ENCODE measurements at regions not wholly inside any gene's neighbourhood (a gene's known extent, or its start where the extent isn't known, plus 50 kb on each side); places are given as distances from the start of the nearest gene placed in this dataset.

DNA sequence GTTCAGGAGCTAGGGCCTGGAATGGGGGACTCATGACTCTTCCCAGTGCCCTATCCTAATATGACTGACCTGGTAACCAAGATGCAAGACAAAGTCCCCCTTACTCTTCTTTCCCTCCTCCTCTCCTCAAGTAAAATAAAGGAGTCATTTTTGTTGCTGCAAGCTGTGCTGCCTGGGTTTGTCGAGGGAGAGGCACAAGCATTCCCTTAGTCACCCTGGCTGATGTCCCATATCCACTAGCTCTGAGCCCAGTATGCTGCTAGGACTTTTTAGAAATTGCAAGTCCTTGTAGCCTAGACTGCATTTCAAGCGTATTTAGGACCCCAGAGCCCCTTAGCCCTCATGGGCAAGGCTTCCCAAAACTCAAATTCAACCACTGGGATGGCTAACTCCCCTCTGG is 338.5 kb upstream of the SETBP1 start:
- Histone ChIP-seq H3K9me3 (replicated peaks in 1 of 2; ENCODE audit: control insufficient read depth in 2 of 2, insufficient read depth in 1 of 2, low read depth in 1 of 2, low read length in 2 of 2) (no peaks in the 10 kb centered on the region), H3K27me3 (ENCODE audit: control insufficient read depth in 3 of 3, insufficient read depth in 3 of 3, low read depth in 1 of 3, low read length in 3 of 3) (no peaks in the 10 kb centered on the region), H2BK120ac (ENCODE audit: low read depth, low read length) (no peak overlapping the region), H3K9ac (ENCODE audit: low read depth, low read length, poor library complexity) (no peak overlapping the region), H3K4me1 (ENCODE audit: control insufficient read depth in 2 of 2, insufficient read depth in 1 of 2, low read depth in 1 of 2, low read length in 2 of 2) (no peaks in the 10 kb centered on the region), H3K18ac (ENCODE audit: low read length) (no peak overlapping the region), H2BK15ac (ENCODE audit: low read length) (no peak overlapping the region), H2BK5ac (ENCODE audit: low read length) (no peak overlapping the region), H3K4me3 (ENCODE audit: low read length in 2 of 2) (no peak overlapping the region), H3K4ac (ENCODE audit: low read length) (no peak overlapping the region), H2AK5ac (ENCODE audit: low read depth, low read length) (no peak overlapping the region), H3K79me1 (ENCODE audit: low read depth, low read length) (no peaks in the 10 kb centered on the region), H3K23ac (ENCODE audit: low read depth, low read length, poor library complexity) (no peak overlapping the region), H3K14ac (ENCODE audit: low read length) (no peak overlapping the region), H4K91ac (ENCODE audit: low read depth, low read length, poor library complexity) (no peak overlapping the region), H3K27ac (replicated peaks; ENCODE audit: low read length) (no peak overlapping the region), H4K8ac (ENCODE audit: low read depth, low read length) (no peak overlapping the region), H2BK12ac (ENCODE audit: low read length) (no peak overlapping the region), H3K36me3 (replicated peaks in 1 of 2; ENCODE audit: control insufficient read depth in 2 of 2, insufficient read depth in 2 of 2, low read length in 2 of 2) (no peaks in the 10 kb centered on the region), H2AFZ (ENCODE audit: low read length) (no peak overlapping the region), H3K4me2 (ENCODE audit: insufficient read depth, low read length, poor library complexity, severe bottlenecking) (no peak overlapping the region)
- no peak for DNase-seq (ENCODE audit: low spot score)
- WGBS, 2 donors (ENCODE audit: extremely low coverage in 2 of 2, insufficient read length in 2 of 2, insufficient replicate concordance in 1 of 2) = no CpG with 5 or more reads among the region's 2 CpGs

DNA sequence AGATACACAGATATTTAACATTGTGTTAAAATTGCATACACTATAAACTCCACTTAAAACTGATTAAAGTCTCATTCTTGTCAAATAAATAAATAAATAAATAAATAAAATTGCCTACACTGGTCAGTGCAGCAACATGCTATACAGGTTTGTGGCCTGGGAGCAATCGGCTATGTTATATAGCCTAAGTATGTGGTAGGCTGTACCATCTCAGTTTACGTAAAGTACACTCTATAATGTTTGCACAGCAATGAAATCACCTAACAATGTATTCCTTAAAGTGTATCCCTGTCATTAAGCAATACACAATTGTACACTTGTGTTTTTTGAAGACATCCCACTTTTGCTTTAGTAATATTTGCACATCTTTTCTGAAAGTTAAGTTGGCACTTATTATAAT is 337.7 kb upstream of the SETBP1 start:
- H2BK120ac ChIP-seq (ENCODE audit: low read depth, low read length) = no peak overlapping the region
- H2AK5ac ChIP-seq (ENCODE audit: low read depth, low read length) = no peak overlapping the region
- no peak overlapping the region for H3K23ac ChIP-seq (ENCODE audit: low read depth, low read length, poor library complexity)
- no peak overlapping the region for H3K9ac ChIP-seq (ENCODE audit: low read depth, low read length, poor library complexity)
- no peak for DNase-seq (ENCODE audit: low spot score)
- no peaks in the 10 kb centered on the region for H3K36me3 ChIP-seq (replicated peaks in 1 of 2; ENCODE audit: control insufficient read depth in 2 of 2, insufficient read depth in 2 of 2, low read length in 2 of 2)
- no peaks in the 10 kb centered on the region for H3K4me1 ChIP-seq (ENCODE audit: control insufficient read depth in 2 of 2, insufficient read depth in 1 of 2, low read depth in 1 of 2, low read length in 2 of 2)
- no peak overlapping the region for H2BK5ac ChIP-seq (ENCODE audit: low read length)
- no peak overlapping the region for H3K18ac ChIP-seq (ENCODE audit: low read length)
- H3K27ac ChIP-seq (replicated peaks; ENCODE audit: low read length) = no peak overlapping the region
- no peak overlapping the region for H3K4ac ChIP-seq (ENCODE audit: low read length)
- H4K8ac ChIP-seq (ENCODE audit: low read depth, low read length) = no peak overlapping the region
- H3K14ac ChIP-seq (ENCODE audit: low read length) = no peak overlapping the region
- H3K79me1 ChIP-seq (ENCODE audit: low read depth, low read length) = no peaks in the 10 kb centered on the region
- no CpG with 5 or more reads among the region's 2 CpGs for WGBS, 2 donors (ENCODE audit: extremely low coverage in 2 of 2, insufficient read length in 2 of 2, insufficient replicate concordance in 1 of 2)
- no peaks in the 10 kb centered on the region for H3K27me3 ChIP-seq (ENCODE audit: control insufficient read depth in 3 of 3, insufficient read depth in 3 of 3, low read depth in 1 of 3, low read length in 3 of 3)
- H2BK15ac ChIP-seq (ENCODE audit: low read length) = no peak overlapping the region
- H3K4me2 ChIP-seq (ENCODE audit: insufficient read depth, low read length, poor library complexity, severe bottlenecking) = no peak overlapping the region
- no peak overlapping the region for H3K4me3 ChIP-seq (ENCODE audit: low read length in 2 of 2)
- H2AFZ ChIP-seq (ENCODE audit: low read length) = no peak overlapping the region
- H3K9me3 ChIP-seq (replicated peaks in 1 of 2; ENCODE audit: control insufficient read depth in 2 of 2, insufficient read depth in 1 of 2, low read depth in 1 of 2, low read length in 2 of 2) = no peaks in the 10 kb centered on the region
- no peak overlapping the region for H4K91ac ChIP-seq (ENCODE audit: low read depth, low read length, poor library complexity)
- H2BK12ac ChIP-seq (ENCODE audit: low read length) = no peak overlapping the region

DNA sequence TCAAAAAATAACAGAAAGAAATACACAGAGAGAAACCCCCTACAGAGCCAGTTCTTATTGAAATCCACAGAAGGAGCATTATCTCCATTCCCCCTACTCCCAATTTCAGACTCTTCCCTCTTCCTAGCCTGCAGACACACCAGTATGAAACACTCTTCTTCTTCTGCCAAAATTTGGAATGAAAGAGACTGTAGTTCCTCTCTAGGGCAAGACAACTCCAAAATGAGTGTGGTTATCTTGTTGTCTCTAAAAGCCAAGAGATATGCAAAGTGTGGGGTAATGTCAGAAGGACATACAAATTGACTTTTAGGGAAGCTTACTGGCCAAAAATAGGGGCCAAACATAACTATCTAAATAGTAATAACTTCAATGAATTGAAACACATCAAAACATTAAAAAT is 337.1 kb upstream of the SETBP1 start:
- no peak overlapping the region for H2BK5ac ChIP-seq (ENCODE audit: low read length)
- no peak overlapping the region for H2AFZ ChIP-seq (ENCODE audit: low read length)
- no peaks in the 10 kb centered on the region for H3K27me3 ChIP-seq (ENCODE audit: control insufficient read depth in 3 of 3, insufficient read depth in 3 of 3, low read depth in 1 of 3, low read length in 3 of 3)
- H3K4me1 ChIP-seq (ENCODE audit: control insufficient read depth in 2 of 2, insufficient read depth in 1 of 2, low read depth in 1 of 2, low read length in 2 of 2) = no peaks in the 10 kb centered on the region
- no peak overlapping the region for H3K27ac ChIP-seq (replicated peaks; ENCODE audit: low read length)
- H4K91ac ChIP-seq (ENCODE audit: low read depth, low read length, poor library complexity) = no peak overlapping the region
- no peak overlapping the region for H3K14ac ChIP-seq (ENCODE audit: low read length)
- no peak overlapping the region for H2BK15ac ChIP-seq (ENCODE audit: low read length)
- no peak overlapping the region for H2BK120ac ChIP-seq (ENCODE audit: low read depth, low read length)
- H3K9me3 ChIP-seq (replicated peaks in 1 of 2; ENCODE audit: control insufficient read depth in 2 of 2, insufficient read depth in 1 of 2, low read depth in 1 of 2, low read length in 2 of 2) = no peaks in the 10 kb centered on the region
- no peak overlapping the region for H2BK12ac ChIP-seq (ENCODE audit: low read length)
- H3K18ac ChIP-seq (ENCODE audit: low read length) = no peak overlapping the region
- no peaks in the 10 kb centered on the region for H3K36me3 ChIP-seq (replicated peaks in 1 of 2; ENCODE audit: control insufficient read depth in 2 of 2, insufficient read depth in 2 of 2, low read length in 2 of 2)
- H3K4me3 ChIP-seq (ENCODE audit: low read length in 2 of 2) = no peak overlapping the region
- H3K79me1 ChIP-seq (ENCODE audit: low read depth, low read length) = no peaks in the 10 kb centered on the region
- no peak overlapping the region for H3K4me2 ChIP-seq (ENCODE audit: insufficient read depth, low read length, poor library complexity, severe bottlenecking)
- no peak overlapping the region for H3K4ac ChIP-seq (ENCODE audit: low read length)
- no peak overlapping the region for H3K9ac ChIP-seq (ENCODE audit: low read depth, low read length, poor library complexity)
- no peak overlapping the region for H2AK5ac ChIP-seq (ENCODE audit: low read depth, low read length)
- H4K8ac ChIP-seq (ENCODE audit: low read depth, low read length) = no peak overlapping the region
- no peak for DNase-seq (ENCODE audit: low spot score)
- no peak overlapping the region for H3K23ac ChIP-seq (ENCODE audit: low read depth, low read length, poor library complexity)

DNA sequence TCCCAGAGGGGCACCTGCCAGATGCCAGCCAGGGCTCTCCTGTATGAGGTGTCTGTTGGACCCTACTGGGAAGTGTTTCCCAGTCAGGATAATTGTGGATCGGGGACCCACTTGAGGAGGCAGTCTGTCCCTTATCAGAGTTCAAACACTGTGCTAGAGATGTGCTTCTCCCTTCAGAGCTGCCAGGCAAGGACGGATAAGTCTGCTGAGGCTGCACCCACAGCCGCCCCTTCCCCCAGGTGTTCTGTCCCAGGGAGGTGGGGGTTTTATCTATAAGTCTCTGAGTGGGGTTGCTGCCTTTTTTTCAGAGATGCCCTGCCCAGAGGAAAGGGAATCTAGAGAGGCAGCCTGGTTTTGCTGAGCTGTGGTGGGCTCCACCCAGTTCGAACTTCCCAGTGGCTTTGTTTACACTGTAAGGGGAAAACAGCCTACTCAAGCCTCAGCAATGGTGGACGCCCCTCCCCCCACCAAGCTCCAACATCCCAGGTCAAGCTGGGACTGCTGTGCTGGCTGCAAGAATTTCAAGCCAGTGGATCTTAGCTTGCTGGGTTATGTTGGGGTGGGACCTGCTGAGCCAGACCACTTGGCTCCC is 324.0 kb upstream of the SETBP1 start:
- Histone ChIP-seq H4K91ac (ENCODE audit: low read depth, low read length, poor library complexity) (no peak overlapping the region), H3K4ac (ENCODE audit: low read length) (no peak overlapping the region)
- no peak for DNase-seq (ENCODE audit: low spot score)

More for the DNA sequence above, 324.0 kb upstream of the SETBP1 start:
- Histone ChIP-seq H2BK5ac (ENCODE audit: low read length) (no peak overlapping the region), H3K36me3 (replicated peaks in 1 of 2; ENCODE audit: control insufficient read depth in 2 of 2, insufficient read depth in 2 of 2, low read length in 2 of 2) (no peaks in the 10 kb centered on the region), H3K27me3 (ENCODE audit: control insufficient read depth in 3 of 3, insufficient read depth in 3 of 3, low read depth in 1 of 3, low read length in 3 of 3) (no peaks in the 10 kb centered on the region), H4K8ac (ENCODE audit: low read depth, low read length) (no peak overlapping the region), H3K27ac (replicated peaks; ENCODE audit: low read length) (no peak overlapping the region), H2AK5ac (ENCODE audit: low read depth, low read length) (no peak overlapping the region), H3K14ac (ENCODE audit: low read length) (no peak overlapping the region), H3K23ac (ENCODE audit: low read depth, low read length, poor library complexity) (no peak overlapping the region), H2BK120ac (ENCODE audit: low read depth, low read length) (no peak overlapping the region), H3K4me3 (ENCODE audit: low read length in 2 of 2) (no peak overlapping the region), H3K4me1 (ENCODE audit: control insufficient read depth in 2 of 2, insufficient read depth in 1 of 2, low read depth in 1 of 2, low read length in 2 of 2) (no peaks in the 10 kb centered on the region), H2AFZ (ENCODE audit: low read length) (no peak overlapping the region), H3K9me3 (replicated peaks in 1 of 2; ENCODE audit: control insufficient read depth in 2 of 2, insufficient read depth in 1 of 2, low read depth in 1 of 2, low read length in 2 of 2) (no peaks in the 10 kb centered on the region), H3K18ac (ENCODE audit: low read length) (no peak overlapping the region), H3K4me2 (ENCODE audit: insufficient read depth, low read length, poor library complexity, severe bottlenecking) (no peak overlapping the region), H2BK12ac (ENCODE audit: low read length) (no peak overlapping the region), H2BK15ac (ENCODE audit: low read length) (no peak overlapping the region), H3K79me1 (ENCODE audit: low read depth, low read length) (no peaks in the 10 kb centered on the region), H3K9ac (ENCODE audit: low read depth, low read length, poor library complexity) (no peak overlapping the region)
- WGBS, 2 donors (ENCODE audit: extremely low coverage in 2 of 2, insufficient read length in 2 of 2, insufficient replicate concordance in 1 of 2) = no CpG with 5 or more reads among the region's 5 CpGs
